HEK293 (cell line): ENCODE measurements at regions not wholly inside any gene's neighbourhood (a gene's known extent, or its start where the extent isn't known, plus 50 kb on each side); places are given as distances from the start of the nearest gene placed in this dataset.

Experiments used
- CTCF ChIA-PET: fragments of 350-600 bp; formaldehyde crosslinking; extraction: SDS; loops from one replicate; lab custom pipeline; 2021; ENCODE audit warnings: antibody characterized with exemption; lab: Yijun Ruan, JAX
- POLR2A ChIA-PET: fragments of 300-600 bp; formaldehyde crosslinking; extraction: SDS; loops from one replicate; lab custom pipeline; 2020; ENCODE audit warnings: antibody characterized with exemption, inconsistent platforms; lab: Yijun Ruan, JAX
- H3K27ac ChIP-seq: fragments of 200-500 bp; sonication (Bioruptor generic); 2 replicates; pipeline ENCODE4 v1.5.1; 2014; ENCODE audit warnings: low read depth, low read length, control low read depth, inconsistent platforms; ENCODE audit errors: extremely low read depth
- H3K36me3 ChIP-seq, 2 experiments: fragments of 200-500 bp in 1 of 2; sonication (Bioruptor generic) in 1 of 2; 1 replicate in 1 of 2; 2 replicates in 1 of 2; pipeline ENCODE4 v1.5.1; 2014 to 2017; ENCODE audit warnings: inconsistent platforms in 2 of 2, low read length in 2 of 2; ENCODE audit not compliant: control insufficient read depth in 2 of 2, insufficient read depth in 1 of 2
- H3K4me1 ChIP-seq: fragments of 200-500 bp; sonication (Bioruptor generic); 2 replicates; pipeline ENCODE4 v1.5.1; 2014; ENCODE audit warnings: mild to moderate bottlenecking, low read length, inconsistent platforms; ENCODE audit not compliant: control insufficient read depth, insufficient read depth
- H3K4me3 ChIP-seq: 2 replicates; pipeline ENCODE4 v1.5.1; 2011; ENCODE audit warnings: low read depth, mild to moderate bottlenecking, control low read depth, low read length, moderate library complexity
- H3K9me3 ChIP-seq: fragments of 200-500 bp; sonication (Bioruptor generic); 2 replicates; pipeline ENCODE4 v1.5.1; 2014; ENCODE audit warnings: low read depth, low read length, inconsistent platforms; ENCODE audit not compliant: control insufficient read depth, insufficient read depth
- BCL11A ChIP-seq: fragments of 450-650 bp; formaldehyde crosslinking; IDR thresholded peaks from 2 replicates; pipeline ENCODE4 v1.5.1; 2016; ENCODE audit warnings: low read depth, missing biosample characterization, missing genetic modification characterization
- GFI1B ChIP-seq: fragments of 450-650 bp; formaldehyde crosslinking; IDR thresholded peaks from 2 replicates; pipeline ENCODE4 v1.5.1; 2016; ENCODE audit warnings: missing biosample characterization, missing genetic modification characterization
- SETDB1 ChIP-seq: IDR thresholded peaks from one replicate; pipeline ENCODE4 v1.6.1; 2017; ENCODE audit warnings: mild to moderate bottlenecking, low read length, moderate library complexity, mixed read lengths; ENCODE audit not compliant: insufficient read length
- ZBTB1 ChIP-seq: fragments of 450-650 bp; formaldehyde crosslinking; IDR thresholded peaks from 2 replicates; pipeline ENCODE4 v1.5.1; 2016; ENCODE audit warnings: missing biosample characterization, missing genetic modification characterization
- ZBTB21 ChIP-seq: fragments of 450-650 bp; formaldehyde crosslinking; IDR thresholded peaks from 2 replicates; pipeline ENCODE4 v1.5.1; 2017; ENCODE audit warnings: missing biosample characterization, missing genetic modification characterization
- ZBTB26 ChIP-seq: fragments of 450-650 bp; formaldehyde crosslinking; optimal IDR thresholded peaks from 2 replicates; pipeline ENCODE3; 2016; ENCODE audit warnings: missing biosample characterization, mild to moderate bottlenecking, missing genetic modification characterization
- ZNF148 ChIP-seq: fragments of 450-650 bp; formaldehyde crosslinking; IDR thresholded peaks from 2 replicates; pipeline ENCODE4 v1.5.0; 2017; ENCODE audit warnings: missing biosample characterization, missing genetic modification characterization, borderline replicate concordance
- ZNF18 ChIP-seq: fragments of 450-650 bp; formaldehyde crosslinking; IDR thresholded peaks from 2 replicates; pipeline ENCODE4 v1.5.1; 2016; ENCODE audit warnings: missing biosample characterization, missing genetic modification characterization
- ZNF221 ChIP-seq: fragments of 450-650 bp; formaldehyde crosslinking; IDR thresholded peaks from 2 replicates; pipeline ENCODE4 v1.5.1; 2017; ENCODE audit warnings: missing biosample characterization, missing genetic modification characterization, borderline replicate concordance
- ZNF324 ChIP-seq: fragments of 450-650 bp; formaldehyde crosslinking; IDR thresholded peaks from 2 replicates; pipeline ENCODE4 v1.5.1; 2016; ENCODE audit warnings: missing biosample characterization, missing genetic modification characterization
- ZNF350 ChIP-seq: fragments of 450-650 bp; formaldehyde crosslinking; IDR thresholded peaks from 2 replicates; pipeline ENCODE4 v1.5.0; 2017; ENCODE audit warnings: missing biosample characterization, mild to moderate bottlenecking, missing genetic modification characterization
- ZNF354C ChIP-seq: fragments of 450-650 bp; formaldehyde crosslinking; IDR thresholded peaks from 2 replicates; pipeline ENCODE4 v1.5.1; 2016; ENCODE audit warnings: missing biosample characterization, missing genetic modification characterization, low read depth, borderline replicate concordance
- ZNF488 ChIP-seq: fragments of 450-650 bp; formaldehyde crosslinking; IDR thresholded peaks from 2 replicates; pipeline ENCODE4 v1.5.1; 2016; ENCODE audit warnings: missing biosample characterization, missing genetic modification characterization
- ZNF518A ChIP-seq: fragments of 450-650 bp; formaldehyde crosslinking; conservative IDR thresholded peaks from 2 replicates; pipeline ENCODE4 v1.5.1; 2016; ENCODE audit warnings: low read depth, missing biosample characterization, missing genetic modification characterization

GRCh38 chr12:14194572-14194971 is 170.9 kb upstream of the ATF7IP start (continued):
- TF ChIP-seq ZNF148 (no peak), ZNF18 (tag by site-specific recombination) (no peak), ZNF221 (tag by site-specific recombination) (no peak)

- Histone ChIP-seq H3K36me3 (no peaks in the 10 kb centered on the region), H3K4me3 (no peak overlapping the region), H3K9me3 (no peaks in the 10 kb centered on the region), H3K27ac (no peak overlapping the region), H3K4me1 (no peaks in the 10 kb centered on the region)
- ChIA-PET CTCF (interaction anchor here (0.6 to 1.4 kb wide), 3 partner anchors 14 to 944 kb away, joined by 4 to 5 read pairs (median 5); no protein-coding TSS in a partner anchor), POLR2A (no interaction called here)
- no peak for TF ChIP-seq ZNF324 (tag by site-specific recombination)
- TF ChIP-seq ZNF354C (tag by site-specific recombination): no peak
- TF ChIP-seq GFI1B (tag by site-specific recombination): no peak
Observed at GRCh38 chr12:14199455-14200198, 165.9 kb upstream of the ATF7IP start.

- ChIA-PET CTCF (no interaction called here), POLR2A (no interaction called here)
- H3K9me3 ChIP-seq: no peaks in the 10 kb centered on the region
- H3K27ac ChIP-seq: no peak overlapping the region
- H3K4me3 ChIP-seq: no peak overlapping the region
- no peaks in the 10 kb centered on the region for H3K36me3 ChIP-seq
- H3K4me1 ChIP-seq: no peaks in the 10 kb centered on the region
- TF ChIP-seq SETDB1 (no peak), ZBTB26 (no peak), ZBTB1 (tag by site-specific recombination) (no peak), BCL11A (no peak), ZNF488 (tag by site-specific recombination) (no peak), ZBTB21 (tag by site-specific recombination) (no peak), ZNF350 (tag by site-specific recombination) (no peak), ZNF518A (tag by site-specific recombination) (no peak), ZNF18 (tag by site-specific recombination) (no peak)
Observed at GRCh38 chr12:14200598-14200997, 164.9 kb upstream of the ATF7IP start.
